ENCODE measurements at regions not wholly inside any gene's neighbourhood (a gene's known extent, or its start where the extent isn't known, plus 50 kb on each side); places are given as distances from the start of the nearest gene placed in this dataset.
"Not testable (repeated sequence)": the region's sequence is repeated elsewhere in the genome, so short reads cannot be mapped to it uniquely, and the experiment has no call there.

DNA sequence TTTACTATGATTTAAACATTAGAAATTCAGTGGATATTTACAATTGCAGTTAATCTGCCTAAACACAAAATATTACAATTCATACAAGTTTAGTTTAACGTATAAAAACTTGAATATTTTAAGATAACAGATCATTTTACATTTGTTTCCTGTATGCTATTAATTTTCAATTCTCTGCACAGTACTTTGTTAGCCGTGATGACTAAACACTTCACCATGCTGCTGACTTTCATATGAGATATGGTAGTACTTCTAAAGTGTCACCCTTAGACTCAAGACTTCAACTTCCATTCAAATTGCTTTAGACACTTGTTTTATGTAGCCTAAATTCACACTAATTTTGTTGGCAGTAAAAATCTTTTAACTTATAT is 1646.4 kb upstream of the ADGRL3 start:
- DNase-seq (no peak), ATAC-seq (no peak)
- POLR2A ChIA-PET, result no interaction called here
- Mint-ChIP-seq H3K27ac (no peak overlapping the region), H3K9me3 (peaks cover 0 to 20% (median 3%) of the 10 kb centered on the region in 9 donors), H3K4me3 (no peak overlapping the region), H3K36me3 (no peaks in the 10 kb centered on the region), H3K27me3 (no peaks in the 10 kb centered on the region), H3K4me1 (peaks cover 0 to 18% (median 1%) of the 10 kb centered on the region in 4 donors)

DNA sequence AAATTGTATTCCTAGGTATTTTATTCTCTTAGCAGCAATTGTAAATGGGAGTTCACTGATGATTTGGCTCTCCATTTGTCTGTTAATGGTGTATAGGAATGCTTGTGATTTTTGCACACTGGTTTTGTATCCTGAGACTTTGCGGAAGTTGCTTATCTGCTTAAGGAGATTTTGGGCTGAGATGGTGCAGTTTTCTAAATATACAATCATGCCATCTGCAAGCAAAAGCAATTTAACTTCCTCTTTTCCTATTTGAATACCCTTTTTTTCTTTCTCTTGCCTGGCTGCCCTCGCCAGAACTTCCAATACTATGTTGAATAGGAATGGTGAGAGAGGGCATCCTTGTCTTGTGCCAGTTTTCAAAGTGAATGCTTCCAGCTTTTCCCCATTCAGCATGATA is 1643.9 kb upstream of the ADGRL3 start:
- H3K27me3 Mint-ChIP-seq, H3K27ac Mint-ChIP-seq, POLR2A ChIA-PET, H3K36me3 Mint-ChIP-seq, H3K4me3 Mint-ChIP-seq, ATAC-seq, DNase-seq: not testable (repeated sequence)
- Mint-ChIP-seq H3K9me3 (peaks cover 0 to 20% (median 0%) of the 10 kb centered on the region in 9 donors), H3K4me1 (peaks cover 0 to 18% (median 1%) of the 10 kb centered on the region in 4 donors)

DNA sequence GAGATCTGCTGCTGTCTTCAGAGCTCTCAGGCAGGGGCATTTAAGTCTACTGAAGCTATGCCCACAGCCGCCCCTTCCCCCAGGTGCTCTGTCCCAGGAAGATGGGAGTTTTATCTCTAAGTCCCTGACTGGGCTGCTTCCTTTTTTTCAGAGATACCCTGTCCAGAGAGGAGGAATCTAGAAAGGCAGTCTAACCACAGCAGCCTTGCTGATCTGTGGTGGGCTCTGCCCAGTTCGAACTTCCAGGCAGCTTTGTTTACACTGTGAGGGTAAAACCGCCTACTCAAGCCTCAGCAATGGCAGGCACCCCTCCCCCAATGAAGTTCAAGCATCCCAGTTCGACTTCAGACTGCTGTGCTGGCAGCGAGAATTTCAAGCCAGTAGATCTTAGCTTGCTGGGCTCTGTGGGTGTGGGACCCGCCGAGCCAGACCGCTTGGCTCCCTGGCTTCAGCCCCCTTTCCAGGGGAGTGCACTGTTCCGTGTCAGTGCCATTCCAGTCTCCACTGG is 1639.9 kb upstream of the ADGRL3 start:
- H3K27ac Mint-ChIP-seq, H3K4me3 Mint-ChIP-seq, H3K27me3 Mint-ChIP-seq, H3K4me1 Mint-ChIP-seq, ATAC-seq, H3K36me3 Mint-ChIP-seq, POLR2A ChIA-PET, DNase-seq: not testable (repeated sequence)
- H3K9me3 Mint-ChIP-seq, result peaks cover 0 to 20% (median 1%) of the 10 kb centered on the region in 9 donors

DNA sequence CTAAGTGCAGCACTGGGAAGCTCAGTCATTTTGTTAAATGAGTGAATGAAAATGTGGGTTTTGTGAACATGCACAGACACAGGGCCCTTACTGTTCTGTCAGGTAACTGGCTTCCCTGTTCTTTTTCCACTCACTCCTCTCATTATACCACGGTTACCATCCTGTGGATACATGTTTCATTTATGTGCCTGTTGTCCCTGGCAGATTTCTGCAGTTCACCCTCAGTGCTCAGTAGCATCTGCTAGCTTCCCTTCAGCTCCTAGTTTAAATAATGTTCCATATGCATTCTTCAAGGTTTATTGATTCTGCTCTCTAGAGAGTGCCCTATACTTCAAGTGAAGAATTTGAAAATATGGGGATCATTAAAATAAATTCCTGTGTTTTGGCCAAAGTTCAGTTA is 1634.3 kb upstream of the ADGRL3 start:
- H3K4me3 Mint-ChIP-seq, result no peak overlapping the region
- peaks cover 0 to under 1% (median 0%) of the 10 kb centered on the region in 4 donors for H3K4me1 Mint-ChIP-seq
- POLR2A ChIA-PET, result no interaction called here
- no peak overlapping the region for H3K27ac Mint-ChIP-seq
- H3K27me3 Mint-ChIP-seq, result no peaks in the 10 kb centered on the region
- no peaks in the 10 kb centered on the region for H3K36me3 Mint-ChIP-seq
- no peak for ATAC-seq
- no peak for DNase-seq
- peaks cover 0 to 7% (median 0%) of the 10 kb centered on the region in 9 donors for H3K9me3 Mint-ChIP-seq

DNA sequence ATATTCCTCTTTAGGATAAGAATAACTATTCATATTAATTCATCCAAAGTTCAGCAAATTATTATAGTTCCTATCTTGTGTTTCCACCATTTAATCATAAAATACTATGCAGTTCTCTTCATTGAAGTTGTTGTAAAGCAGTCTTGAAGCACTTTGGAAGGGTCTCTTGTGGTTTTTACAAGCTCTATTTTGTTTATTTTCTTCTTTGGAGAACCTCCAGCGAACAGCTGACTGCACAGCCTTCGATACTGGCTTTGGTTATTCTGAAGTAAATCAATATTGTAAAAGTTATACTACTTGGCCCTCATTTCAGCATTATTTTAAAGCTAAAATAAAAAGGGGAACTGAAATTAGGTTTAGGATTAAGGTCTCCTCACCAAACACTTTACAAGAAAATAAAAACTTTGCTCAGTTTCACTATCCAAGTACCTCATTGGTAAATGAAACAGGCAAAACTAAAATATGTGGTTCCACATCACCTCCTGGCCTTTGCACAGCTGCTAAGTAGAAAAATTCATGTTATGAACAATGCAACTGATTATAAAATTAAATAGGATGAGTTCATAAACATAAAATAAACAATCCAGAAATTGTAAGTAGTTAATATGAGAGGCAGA is 1629.2 kb upstream of the ADGRL3 start:
- ATAC-seq, result no peak
- Mint-ChIP-seq H3K9me3 (peaks cover 0 to 4% (median 0%) of the 10 kb centered on the region in 9 donors), H3K4me1 (peaks cover 0 to 11% (median 0%) of the 10 kb centered on the region in 4 donors), H3K27ac (no peak overlapping the region), H3K4me3 (no peak overlapping the region), H3K36me3 (no peaks in the 10 kb centered on the region), H3K27me3 (no peaks in the 10 kb centered on the region)
- POLR2A ChIA-PET, result no interaction called here
- DNase-seq, result no peak

DNA sequence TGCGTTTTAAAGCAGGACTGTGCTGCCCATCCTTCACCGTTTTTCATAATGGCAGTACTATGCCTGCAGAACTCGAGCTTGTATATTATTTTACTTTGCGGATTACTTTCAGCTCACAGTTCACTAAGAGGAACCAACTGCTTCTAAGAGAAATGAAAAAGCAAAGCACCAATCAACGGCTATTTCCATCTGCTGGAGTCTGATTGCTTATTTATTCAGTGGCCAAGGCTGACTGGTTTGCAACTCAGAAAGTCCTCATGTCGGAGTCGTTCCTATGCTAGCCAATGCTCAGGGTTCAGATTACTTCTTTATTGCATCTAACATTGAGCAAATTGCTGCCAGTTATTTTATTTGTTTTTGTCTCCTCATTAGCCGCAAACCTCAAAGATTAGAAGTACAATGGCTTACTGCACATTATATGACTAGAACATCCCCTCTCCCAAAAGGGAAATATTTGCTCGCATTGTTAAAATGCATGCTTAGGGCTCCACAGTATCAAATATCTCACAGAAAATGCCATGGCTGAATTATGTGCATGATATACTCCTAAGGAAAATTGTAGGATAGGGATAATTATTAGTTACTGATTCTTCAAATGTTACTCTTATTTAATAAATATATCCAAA is 1628.2 kb upstream of the ADGRL3 start:
- no peak for DNase-seq
- Mint-ChIP-seq H3K4me3 (no peak overlapping the region), H3K9me3 (peaks cover 0 to 7% (median 0%) of the 10 kb centered on the region in 9 donors), H3K36me3 (no peaks in the 10 kb centered on the region), H3K27ac (no peak overlapping the region), H3K27me3 (no peaks in the 10 kb centered on the region), H3K4me1 (peaks cover 0 to 11% (median 0%) of the 10 kb centered on the region in 4 donors)
- POLR2A ChIA-PET, result no interaction called here
- no peak for ATAC-seq

DNA sequence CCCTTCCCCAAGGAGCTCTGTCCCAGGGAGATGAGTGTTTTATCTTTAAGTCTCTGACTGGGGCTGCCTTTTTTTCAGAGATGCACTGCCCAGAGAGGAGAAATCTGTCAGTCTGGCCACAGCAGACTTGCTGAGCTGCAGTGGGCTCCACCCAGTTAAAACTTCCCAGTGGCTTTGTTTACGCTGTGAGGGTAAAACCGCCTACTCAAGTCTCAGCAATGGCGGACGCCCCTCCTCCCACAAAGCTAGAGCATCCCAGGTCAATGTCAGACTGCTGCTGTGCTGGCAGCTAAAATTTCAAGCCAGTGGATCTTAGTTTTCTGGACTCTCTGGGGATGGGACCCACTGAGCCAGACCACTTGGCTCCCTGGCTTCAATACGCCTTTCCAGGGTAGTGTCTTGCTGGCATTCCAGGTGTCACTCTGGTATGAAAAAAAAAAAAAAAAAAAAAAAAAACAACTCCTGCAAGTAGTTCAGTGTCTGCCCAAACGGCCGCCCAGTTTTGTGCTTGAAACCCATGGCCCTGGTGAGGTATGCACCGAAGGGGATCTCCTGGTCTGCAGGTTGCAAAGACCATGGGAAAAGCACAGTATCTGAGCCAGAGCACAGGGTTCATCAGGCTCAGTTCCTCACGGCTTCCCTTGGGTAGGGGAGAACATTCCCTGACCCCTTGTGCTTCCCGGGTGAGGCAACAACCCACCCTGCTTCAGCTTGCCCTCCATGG is 1616.1 kb upstream of the ADGRL3 start:
- Mint-ChIP-seq H3K4me1 (no peaks in the 10 kb centered on the region), H3K27me3 (peaks cover 0 to 3% (median 0%) of the 10 kb centered on the region in 5 donors), H3K36me3 (peaks cover 0 to 9% (median 0%) of the 10 kb centered on the region in 3 donors), H3K27ac (no peak overlapping the region), H3K9me3 (peaks cover 10 to 50% (median 19%) of the 10 kb centered on the region in 9 donors), H3K4me3 (no peak overlapping the region)
- POLR2A ChIA-PET, result no interaction called here
- ATAC-seq (no peak), DNase-seq (no peak)

DNA sequence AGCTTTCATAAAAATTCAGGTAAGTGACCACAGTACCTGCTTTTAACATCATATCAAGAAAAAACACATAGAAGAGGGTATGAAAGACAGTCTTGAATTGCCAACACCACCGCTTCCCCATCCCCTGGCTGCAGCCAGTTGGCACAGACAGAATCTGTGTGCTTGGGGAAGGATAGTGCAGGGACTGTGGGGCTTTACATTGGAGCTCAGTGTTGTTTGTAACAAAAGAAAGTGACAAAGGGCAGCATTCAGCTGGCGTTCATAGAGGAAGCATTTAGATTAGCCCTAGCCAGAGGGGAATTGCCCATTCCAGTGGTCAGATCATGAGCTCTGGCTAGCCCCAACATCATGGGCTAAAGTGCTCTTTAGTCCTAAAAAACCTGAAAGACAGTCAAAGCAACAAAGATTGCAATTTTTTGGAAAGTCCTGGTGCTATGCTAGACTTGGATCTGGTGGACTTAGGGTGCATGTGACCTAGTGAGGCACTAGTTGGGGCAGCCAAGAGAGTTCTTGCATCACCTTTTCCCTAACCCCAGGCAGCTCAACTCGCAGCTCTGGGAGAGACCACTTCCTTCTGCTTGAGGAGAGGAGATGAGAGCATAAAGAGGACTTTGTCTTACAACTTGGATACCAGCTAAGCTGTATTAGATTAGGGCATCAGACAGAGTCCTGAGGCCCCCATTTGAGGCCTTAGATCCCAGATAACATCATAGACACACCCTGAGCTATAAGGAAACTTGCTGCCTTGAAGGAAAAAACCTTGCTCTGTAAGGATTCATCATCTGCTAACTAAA is 1602.4 kb upstream of the ADGRL3 start:
- no peak for DNase-seq
- Mint-ChIP-seq H3K27me3 (no peaks in the 10 kb centered on the region), H3K36me3 (no peaks in the 10 kb centered on the region), H3K4me1 (peaks cover 0 to 3% (median 0%) of the 10 kb centered on the region in 4 donors), H3K27ac (no peak overlapping the region), H3K9me3 (peaks cover 3 to 51% (median 11%) of the 10 kb centered on the region in 9 donors), H3K4me3 (no peak overlapping the region)
- POLR2A ChIA-PET, result no interaction called here
- no peak for ATAC-seq

DNA sequence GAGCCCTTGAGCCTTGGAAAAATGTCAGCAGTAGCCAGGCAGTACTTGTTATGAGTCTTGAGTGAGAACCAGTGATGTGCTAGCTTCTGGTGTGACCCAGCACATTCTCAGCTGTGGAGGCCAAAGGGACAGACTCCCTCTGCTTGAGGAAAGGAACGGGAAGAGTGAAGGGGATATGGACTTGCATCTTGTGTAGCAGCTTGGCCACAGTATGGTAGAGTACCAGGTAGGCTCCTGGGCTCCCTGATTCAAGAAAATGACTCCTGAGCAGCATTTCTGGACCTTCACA is 1601.9 kb upstream of the ADGRL3 start:
- POLR2A ChIA-PET, result no interaction called here
- DNase-seq (no peak), ATAC-seq (no peak)
- no peak overlapping the region for H3K27ac Mint-ChIP-seq
- no peaks in the 10 kb centered on the region for H3K36me3 Mint-ChIP-seq
- peaks cover 3 to 53% (median 11%) of the 10 kb centered on the region in 9 donors for H3K9me3 Mint-ChIP-seq
- no peaks in the 10 kb centered on the region for H3K27me3 Mint-ChIP-seq
- no peak overlapping the region for H3K4me3 Mint-ChIP-seq
- H3K4me1 Mint-ChIP-seq, result peaks cover 0 to 3% (median 0%) of the 10 kb centered on the region in 4 donors

DNA sequence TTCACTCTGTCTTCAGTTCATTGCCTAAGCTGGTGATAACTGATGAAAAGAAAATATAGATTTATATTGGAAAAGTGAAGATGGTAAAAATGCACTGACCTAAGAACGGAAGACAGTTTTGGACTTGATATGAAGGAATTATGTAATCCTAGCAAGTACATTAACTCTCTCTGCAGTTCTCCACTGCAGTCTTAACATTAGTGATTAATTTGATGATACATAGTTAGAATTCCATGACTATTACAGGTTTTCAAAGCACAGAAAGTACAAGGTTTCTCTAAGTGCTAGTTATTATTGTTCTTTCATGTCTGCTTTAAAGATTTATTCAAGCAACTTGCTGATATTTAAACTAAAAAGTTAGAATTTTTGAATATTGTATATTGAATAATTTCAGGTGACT is 1591.7 kb upstream of the ADGRL3 start:
- ATAC-seq (no peak), DNase-seq (no peak)
- Mint-ChIP-seq H3K4me1 (no peaks in the 10 kb centered on the region), H3K36me3 (no peaks in the 10 kb centered on the region), H3K4me3 (no peak overlapping the region), H3K9me3 (peaks cover 0 to 34% (median 10%) of the 10 kb centered on the region in 9 donors), H3K27me3 (no peaks in the 10 kb centered on the region), H3K27ac (no peak overlapping the region)
- POLR2A ChIA-PET, result no interaction called here

DNA sequence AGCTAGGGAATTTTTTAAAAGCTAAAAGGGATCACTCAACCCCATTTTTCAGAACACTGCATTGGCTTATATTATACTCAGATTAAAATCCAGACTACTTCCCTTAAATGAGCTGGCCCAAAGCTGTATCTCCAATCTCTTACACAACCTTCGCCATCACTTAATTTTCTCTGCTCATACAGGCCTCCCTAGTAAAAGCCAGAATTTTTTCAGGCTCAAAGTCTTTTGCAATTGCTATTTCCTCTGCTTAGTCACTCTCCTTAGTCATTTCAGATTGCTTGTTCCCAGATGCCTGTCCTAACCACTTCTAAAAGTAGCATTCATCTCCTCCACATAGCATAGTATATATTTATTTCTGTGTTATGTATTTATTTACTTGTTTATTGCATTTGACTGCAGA is 1587.9 kb upstream of the ADGRL3 start:
- H3K4me1 Mint-ChIP-seq, result peaks cover 0 to 2% (median 0%) of the 10 kb centered on the region in 4 donors
- ATAC-seq (no peak), DNase-seq (no peak)
- no peak overlapping the region for H3K27ac Mint-ChIP-seq
- POLR2A ChIA-PET, result no interaction called here
- H3K9me3 Mint-ChIP-seq, result peaks cover 2 to 29% (median 5%) of the 10 kb centered on the region in 9 donors
- H3K27me3 Mint-ChIP-seq, result no peaks in the 10 kb centered on the region
- H3K36me3 Mint-ChIP-seq, result no peaks in the 10 kb centered on the region
- no peak overlapping the region for H3K4me3 Mint-ChIP-seq

DNA sequence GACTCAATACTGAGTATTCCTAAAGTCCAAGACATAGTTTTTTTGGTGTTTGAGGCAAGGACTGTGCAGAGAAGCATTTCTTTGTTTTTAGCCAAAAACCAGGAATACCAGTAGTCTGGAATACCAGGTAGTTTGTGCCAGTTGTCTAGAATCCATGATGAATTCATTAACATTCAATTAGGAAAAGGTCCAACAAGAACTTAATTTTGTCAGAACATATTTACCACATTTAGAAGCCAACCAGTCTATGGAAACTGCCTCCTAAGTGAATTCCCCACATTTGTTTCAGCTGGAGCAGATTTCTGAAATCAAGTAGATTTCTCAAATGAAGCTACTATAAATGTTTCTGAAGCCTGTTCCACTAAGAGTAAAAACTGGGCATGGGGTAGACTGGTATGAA is 1584.8 kb upstream of the ADGRL3 start:
- H3K4me1 Mint-ChIP-seq, result peaks cover 0 to 2% (median 0%) of the 10 kb centered on the region in 4 donors
- ATAC-seq, result no peak

DNA sequence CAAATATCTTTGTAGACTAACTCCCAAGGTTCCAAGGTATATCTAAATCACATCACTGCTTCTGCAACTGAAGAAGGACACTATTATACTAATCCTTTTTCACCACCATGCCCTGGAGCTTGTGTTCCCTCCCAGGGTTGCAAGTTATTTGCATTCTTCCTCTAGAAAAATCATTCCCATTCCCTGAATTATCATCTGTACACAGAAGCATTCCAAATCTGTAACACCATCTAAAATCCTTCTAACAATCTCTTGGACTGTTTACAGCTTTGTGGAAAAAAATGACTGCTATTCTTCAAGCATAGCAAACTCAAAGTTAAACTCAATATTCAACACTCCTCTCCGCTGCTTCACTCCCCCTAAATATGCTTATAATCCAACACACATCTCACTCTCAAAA is 1570.8 kb upstream of the ADGRL3 start:
- H3K27me3 Mint-ChIP-seq, result no peaks in the 10 kb centered on the region
- DNase-seq (no peak), ATAC-seq (no peak)
- H3K4me1 Mint-ChIP-seq, result no peaks in the 10 kb centered on the region
- POLR2A ChIA-PET, result no interaction called here
- H3K4me3 Mint-ChIP-seq, result no peak overlapping the region
- H3K36me3 Mint-ChIP-seq, result no peaks in the 10 kb centered on the region
- peaks cover 0 to 25% (median 7%) of the 10 kb centered on the region in 9 donors for H3K9me3 Mint-ChIP-seq
- H3K27ac Mint-ChIP-seq, result no peak overlapping the region

More for the DNA sequence above, 1584.8 kb upstream of the ADGRL3 start:
- DNase-seq, result no peak
- no peak overlapping the region for H3K4me3 Mint-ChIP-seq
- H3K27ac Mint-ChIP-seq, result no peak overlapping the region
- H3K9me3 Mint-ChIP-seq, result peaks cover 2 to 23% (median 9%) of the 10 kb centered on the region in 9 donors
- POLR2A ChIA-PET, result no interaction called here
- no peaks in the 10 kb centered on the region for H3K27me3 Mint-ChIP-seq
- no peaks in the 10 kb centered on the region for H3K36me3 Mint-ChIP-seq
